ENCODE measurements at regions not wholly inside any gene's neighbourhood (a gene's known extent, or its start where the extent isn't known, plus 50 kb on each side); places are given as distances from the start of the nearest gene placed in this dataset.

DNA sequence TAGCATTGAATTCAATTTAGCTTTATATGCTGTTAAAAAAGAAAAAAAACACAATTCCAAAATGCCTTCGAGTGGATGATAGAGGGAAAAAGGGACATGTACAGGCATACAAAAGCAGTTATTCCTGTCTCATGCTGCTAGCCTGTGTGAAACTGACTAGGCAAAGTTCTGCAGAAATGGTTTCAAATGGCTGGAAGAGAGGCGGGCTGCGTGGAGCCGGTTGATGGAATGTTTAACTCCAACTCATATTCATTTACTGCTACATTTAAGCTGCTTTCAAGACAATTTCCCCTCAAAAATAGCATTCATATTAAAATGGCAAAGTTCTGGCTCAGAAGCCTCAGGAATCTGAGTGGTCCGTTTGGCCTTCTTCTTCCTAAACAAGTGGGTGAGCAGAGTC is 143.8 kb upstream of the PPARGC1A start:
- DNase-seq: no peak

DNA sequence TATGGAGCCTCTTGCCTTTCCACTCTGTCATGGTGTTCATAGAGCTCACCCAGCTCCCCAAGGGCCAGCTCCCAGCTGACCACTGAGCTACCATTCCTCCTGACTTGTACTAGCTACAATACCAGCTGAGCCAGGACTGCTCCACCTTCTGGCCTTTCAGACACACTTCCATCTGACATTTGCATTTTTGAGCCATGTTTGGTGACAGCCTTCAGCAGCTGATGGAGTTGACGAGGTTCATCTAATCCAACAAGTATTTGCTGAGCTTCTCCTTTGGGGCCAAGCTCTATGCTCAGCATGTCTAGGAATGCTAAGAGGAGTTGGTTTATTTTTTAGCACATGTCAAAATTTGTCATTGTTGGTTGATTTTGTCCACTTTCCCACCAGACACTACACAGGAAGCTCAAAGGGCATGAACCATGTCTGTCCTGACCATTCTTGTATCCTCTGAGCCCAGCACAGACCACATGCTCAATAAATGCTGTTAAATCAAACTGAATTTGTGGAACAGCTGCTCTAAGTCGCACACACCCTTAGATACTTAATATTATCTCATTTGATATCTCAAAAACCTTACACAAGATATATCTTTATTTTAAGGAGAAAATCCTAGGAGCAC is 142.6 kb upstream of the PPARGC1A start:
- no peak for DNase-seq

DNA sequence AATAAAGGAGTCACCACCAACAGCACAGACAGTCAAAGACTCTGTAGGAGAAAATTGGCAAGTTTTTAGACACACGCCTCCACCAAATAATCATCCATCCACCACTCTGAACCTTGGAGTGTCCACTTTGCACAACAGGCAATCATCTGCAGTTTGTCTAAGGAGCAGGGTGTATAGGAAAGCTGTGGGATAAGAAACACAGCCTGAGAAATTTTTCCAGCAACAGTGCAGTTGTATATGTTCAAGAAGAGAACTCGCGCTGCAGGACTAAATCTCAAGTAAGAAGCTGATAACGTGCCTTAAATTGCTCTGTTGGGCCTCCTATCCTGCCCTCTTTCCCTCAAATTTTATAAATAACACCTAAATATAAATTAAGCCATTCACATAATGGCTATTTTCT is 136.7 kb upstream of the PPARGC1A start:
- DNase-seq: no peak

DNA sequence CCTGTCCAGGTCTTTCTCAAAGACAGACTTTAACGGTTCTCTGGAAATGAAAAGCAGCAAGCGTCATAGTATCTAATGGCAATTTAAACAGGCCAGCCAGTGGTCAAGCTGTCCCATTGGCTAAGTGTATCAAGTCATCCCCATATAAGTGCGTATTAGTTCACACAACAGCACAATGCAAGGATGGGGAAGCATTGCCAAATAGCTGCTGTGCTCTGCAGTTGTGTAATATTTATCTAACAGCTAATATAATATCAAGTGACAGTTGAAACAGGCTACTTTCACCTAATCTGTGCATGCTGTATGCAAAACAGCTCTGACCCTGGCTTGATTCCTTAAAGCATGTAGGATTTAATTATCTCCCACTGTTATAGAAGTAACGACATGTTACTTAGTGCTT is 134.8 kb upstream of the PPARGC1A start:
- no peak for DNase-seq

DNA sequence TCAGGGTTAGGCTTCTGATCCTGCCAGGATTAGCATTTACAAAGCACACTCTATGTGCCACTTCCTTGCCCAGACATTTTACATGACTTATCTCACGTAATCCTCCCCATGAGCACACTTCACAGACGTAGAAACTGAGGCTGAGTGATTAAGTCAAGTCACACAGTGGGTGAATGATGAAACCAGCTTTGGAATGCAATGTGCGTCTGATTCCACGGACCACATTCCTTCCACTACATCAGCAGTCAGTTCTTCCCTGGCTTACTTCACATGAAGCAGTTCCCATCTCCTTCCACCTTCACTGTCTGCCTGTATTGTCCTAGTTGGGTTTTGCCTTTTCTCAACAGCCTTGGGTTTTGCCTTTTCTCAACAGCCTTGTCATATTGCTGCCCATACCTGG is 134.3 kb upstream of the PPARGC1A start:
- no peak for DNase-seq

DNA sequence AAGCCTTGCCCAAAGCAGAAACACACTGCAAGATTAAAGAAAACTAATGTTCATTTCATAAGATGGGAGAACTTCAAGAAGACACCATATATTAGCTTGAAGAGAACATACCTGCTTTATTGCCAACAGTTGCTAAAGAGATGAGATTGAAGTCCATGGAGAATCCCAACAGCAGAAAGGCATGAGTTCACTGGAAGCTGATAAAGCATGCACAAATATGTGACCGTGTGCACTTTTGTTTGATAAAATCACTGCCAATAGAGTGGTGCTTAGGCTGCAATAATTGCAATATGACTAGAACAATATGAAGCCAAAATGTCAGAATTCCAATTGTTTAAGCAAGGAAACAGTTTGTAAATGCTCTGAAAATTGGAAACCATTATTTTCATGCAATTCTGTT is 125.9 kb upstream of the PPARGC1A start:
- DNase-seq: no peak

DNA sequence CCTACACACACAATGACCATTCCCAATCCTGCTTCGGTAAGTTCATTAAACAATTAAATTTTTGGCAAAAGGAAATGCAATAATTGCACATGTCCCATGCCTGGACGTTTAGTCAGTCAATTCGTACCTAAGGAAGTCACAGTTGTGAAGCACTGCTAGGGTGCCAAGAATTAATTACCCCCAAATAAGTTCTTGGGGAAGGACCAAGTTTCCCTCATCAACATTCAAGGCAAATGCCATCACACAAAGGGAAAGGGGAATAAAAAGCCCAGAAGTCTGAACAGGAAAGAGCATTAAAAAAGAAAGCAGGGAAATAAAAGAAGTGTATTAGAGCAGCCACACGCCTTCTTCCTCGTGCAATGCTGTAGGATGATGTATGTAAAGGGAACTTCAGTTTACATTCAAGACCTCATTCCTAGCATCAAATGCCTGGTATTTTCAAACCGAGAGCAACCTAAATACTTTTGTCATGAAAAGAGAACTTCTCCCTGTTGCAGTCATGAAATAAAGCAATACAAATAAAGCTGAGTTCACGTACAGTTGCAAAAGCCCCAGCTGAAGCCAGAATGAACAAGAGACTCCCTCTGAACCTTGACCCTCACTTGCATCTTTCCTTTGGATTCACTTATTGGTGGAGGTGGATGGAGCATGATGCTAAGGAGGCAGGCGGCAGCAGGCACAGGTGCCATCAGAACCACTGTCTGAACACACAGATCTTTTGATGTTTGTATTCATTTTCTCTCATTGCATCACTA is 124.0 kb upstream of the PPARGC1A start:
- DNase-seq: no peak

DNA sequence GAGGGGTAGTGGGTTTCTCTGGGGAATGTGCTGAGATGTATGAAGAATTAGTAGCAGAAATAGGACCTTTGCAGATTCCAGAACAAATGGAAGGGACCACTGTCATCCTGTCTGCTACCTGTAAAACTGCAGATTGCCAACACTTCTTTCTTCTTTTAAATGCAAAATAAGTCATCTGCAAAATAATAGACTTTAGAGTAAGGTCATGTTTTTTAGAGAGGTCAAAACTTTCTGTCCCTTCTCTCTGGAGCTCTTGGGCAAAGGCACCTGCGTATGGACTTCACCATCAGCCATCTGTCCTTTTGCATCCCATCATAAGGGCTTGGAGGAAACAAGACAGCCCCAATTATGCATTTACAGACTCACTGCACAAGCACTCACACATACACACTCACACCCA is 121.1 kb upstream of the PPARGC1A start:
- DNase-seq: no peak

DNA sequence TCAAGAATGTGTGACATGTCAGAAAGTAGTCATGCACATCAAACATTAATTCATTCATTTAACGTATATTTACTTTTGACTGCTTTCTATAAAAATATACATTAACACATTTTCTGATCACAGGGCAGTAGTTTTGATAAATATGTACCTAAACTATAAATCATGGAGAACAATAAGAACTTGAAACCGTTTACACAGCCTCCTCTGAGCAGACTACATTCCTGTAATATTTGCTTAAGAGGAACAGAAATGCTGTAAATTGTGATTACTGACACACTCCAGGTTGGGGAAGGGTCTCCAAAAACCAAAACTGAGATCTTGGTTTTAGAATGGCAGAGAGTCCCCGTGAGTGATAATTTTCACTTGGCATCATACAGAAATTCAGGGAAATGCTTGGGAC is 120.7 kb upstream of the PPARGC1A start:
- DNase-seq: no peak

DNA sequence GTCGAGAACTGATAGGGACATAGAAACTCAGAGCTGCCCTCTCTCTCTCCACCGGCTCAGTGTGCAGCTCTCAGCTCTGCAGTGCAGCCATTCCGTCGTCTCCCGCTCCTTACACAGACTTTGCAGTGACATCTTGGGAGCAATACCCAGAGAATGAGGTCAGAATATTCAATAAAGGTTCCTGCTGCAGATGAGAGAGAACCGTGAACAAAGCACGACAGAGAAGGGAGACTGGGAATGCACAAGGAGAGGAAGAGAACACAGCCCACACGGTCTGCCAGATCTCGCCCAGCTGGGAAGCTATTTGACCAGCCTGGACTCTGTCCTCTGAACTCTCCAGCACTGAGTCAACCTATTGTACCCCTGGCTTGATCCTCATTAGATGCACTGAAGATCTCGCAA is 118.0 kb upstream of the PPARGC1A start:
- no peak for DNase-seq

DNA sequence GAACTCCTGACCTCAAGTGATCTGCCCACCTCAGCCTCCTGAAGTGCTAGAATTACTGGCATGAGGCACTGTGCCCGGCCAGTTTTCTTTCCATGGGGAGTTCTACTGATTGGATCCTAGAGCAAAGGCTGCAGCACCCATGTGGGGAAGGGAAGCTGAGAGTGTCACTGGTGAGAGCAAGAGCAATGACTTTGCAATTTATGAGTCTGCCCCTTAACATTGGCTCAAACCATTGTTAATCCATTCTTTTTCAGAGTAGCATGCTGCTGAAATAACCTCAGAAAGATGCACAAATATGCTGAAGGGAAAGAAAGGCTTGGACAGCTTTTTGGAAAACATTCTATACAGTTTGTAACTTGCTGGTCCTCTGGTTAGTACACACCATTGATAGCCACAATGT is 116.4 kb upstream of the PPARGC1A start:
- DNase-seq: no peak

DNA sequence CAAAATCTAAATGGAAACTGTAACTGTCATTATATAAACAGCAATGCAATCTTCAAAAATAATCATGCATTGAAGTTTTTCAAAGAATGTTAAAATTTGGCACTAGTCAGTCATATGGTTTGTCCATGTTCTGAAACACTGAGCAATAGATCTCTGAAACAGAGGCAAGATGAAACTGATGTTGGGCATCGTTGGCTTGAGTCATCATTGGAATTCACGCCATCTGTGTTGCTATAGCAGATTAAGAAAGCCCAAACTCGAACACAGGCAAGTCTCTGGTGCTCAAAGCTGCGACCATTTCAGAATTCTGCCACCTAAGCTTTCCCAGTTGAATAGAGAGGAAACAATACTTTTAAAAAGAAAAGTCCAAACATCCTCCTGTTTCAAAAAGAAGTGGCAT is 114.1 kb upstream of the PPARGC1A start:
- no peak for DNase-seq

DNA sequence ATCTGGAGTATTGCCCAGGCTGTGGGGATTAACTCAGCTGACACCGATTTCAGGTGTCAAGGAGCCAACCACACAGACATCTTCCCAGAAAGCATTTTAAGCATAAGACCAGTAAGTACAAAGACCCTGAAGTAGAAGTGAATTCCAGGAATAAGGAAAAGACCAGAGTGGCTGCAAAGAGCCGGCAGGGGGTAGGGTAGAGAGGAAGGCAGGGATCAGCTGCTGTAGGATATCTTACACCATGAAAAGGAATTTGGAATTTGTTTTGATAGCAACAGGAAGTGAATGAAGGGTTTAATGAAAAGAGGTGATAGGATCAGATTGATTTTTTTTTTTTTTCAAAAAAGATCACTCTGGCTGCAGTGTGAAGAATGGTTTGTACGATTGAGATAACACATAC is 113.6 kb upstream of the PPARGC1A start:
- no peak for DNase-seq

DNA sequence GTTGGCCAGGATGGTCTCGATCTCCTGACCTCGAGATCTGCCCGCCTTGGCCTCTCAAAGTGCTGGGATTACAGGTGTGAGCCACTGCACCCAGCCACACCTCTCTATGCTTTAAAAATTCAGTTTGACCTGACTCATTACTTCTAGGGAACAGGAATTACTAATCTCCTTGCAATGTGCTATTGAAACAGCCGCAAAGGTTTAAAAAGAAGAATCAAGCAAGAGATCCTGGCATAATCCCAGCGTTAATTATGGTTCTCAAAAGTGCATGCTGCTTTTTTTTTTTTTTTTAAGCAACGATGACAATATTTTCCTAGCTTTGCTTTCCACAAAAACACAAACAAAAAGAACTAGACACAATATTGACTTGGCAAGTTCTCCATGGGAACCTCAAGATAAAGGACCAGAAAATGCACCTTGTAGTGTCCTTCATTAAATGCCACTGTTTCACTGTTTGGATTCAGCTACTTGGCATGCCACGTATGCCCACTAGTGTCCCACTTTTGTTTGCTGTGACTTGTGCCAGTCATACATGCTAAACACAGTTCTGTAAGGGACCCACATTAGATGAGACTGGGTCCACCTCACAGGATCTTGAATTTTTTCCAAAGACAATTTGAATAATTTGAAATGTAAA is 112.6 kb upstream of the PPARGC1A start:
- no peak for DNase-seq

DNA sequence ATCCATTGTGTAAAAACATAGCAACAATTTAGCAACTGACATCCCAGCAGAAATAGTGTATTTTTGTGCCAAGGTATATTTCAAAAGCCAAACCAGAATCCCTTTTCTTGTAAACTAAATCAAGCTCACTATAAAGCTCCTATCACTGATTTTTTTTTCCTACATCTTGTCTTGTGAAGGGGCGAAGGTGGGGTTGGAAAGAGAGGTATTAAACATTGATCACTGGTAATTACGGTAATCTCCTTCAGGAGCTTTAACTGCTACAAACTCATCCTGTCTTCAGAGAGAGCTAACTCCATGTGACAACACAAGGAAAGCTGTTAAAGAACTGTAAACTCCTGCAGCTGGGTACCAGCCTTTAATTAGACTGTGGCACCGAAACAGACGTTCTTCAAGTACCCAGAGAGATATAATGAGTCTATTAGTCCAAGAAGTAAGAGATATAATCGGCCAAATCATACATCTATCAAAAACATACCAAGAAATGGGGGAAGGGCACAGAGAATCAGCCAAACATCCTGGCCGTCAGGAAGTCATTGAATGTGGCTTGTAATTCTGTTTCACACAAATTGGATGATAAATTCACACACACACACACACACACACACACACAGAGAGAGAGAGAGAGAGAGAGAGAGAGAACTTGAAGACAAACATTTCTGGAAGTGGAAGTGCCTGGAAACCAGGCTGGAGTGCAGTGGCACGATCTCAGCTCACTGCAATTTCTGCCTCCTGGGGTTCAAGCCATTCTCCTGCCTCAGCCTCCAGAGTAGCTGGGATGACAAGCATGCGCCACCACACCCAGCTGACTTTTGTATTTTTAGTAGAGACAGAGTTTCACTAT is 111.9 kb upstream of the PPARGC1A start:
- DNase-seq: no peak

DNA sequence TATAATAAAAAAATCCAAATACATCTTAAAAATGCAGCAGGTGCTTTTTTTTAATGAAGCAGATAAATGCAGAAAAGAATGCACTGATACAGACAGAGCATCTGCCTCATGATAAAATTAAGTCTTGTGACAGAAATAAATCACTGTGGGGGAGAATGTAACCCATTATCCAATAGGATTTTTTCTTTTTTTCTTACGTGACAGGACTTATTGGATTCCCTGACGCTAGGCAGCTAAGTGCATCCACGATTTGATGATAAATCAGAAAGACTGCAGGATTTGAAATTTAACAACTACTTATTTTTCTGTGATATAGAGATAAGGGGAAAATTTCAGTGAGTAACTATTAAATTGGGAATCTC is 110.6 kb upstream of the PPARGC1A start:
- DNase-seq: no peak

DNA sequence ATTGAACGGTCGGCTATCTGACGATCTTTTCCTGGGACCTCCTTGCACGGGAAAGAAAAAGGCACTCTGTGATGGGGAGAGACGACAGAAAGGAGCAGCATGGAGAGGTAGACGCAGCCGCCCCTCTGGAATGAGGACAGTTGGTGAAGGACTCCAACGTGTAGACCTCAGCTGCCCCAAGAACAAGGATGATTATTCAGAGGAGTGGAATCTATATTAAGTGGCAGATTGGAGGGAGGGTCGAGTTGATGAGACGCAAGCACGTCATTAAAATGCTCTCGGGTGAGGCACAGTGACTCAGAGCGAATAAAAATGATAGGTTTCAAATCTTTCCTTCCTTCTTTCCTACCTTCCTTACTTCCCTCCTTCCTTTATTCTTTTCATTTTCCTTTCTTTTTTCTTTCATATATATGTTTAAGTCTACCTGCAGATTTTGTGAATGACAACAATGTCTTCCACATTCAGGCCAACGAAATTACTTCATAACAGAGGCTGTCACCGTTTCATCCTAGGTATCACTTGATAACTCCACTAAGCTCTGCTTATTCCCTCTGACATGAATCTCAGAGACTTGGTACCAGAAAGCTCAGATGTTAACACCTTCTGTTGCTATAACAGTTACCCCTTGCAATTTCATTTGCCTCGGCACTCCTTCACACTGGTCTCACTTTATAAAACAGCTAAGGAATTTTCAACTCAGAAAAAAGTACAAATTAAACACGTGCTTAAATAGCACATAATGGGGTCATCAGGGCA is 110.0 kb upstream of the PPARGC1A start:
- DNase-seq: no peak

DNA sequence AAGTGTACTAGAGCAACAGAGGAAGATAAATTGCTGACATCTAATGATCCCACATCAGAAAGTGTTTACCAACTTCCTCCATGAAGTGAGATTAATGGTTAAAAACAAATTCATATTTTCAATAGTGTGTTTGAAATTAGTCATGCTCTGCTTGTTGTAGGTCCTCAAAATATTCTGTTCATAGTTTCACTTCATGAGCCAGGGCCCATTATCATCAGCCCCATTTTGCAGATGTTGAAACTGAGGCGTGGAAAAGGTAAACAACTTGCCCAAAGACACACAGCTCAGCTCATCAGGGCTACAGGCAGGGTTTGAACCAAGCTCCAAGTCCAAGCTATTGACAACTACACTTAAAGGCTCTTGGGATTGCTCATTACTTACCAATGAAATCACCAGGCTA is 103.5 kb upstream of the PPARGC1A start:
- DNase-seq: no peak

DNA sequence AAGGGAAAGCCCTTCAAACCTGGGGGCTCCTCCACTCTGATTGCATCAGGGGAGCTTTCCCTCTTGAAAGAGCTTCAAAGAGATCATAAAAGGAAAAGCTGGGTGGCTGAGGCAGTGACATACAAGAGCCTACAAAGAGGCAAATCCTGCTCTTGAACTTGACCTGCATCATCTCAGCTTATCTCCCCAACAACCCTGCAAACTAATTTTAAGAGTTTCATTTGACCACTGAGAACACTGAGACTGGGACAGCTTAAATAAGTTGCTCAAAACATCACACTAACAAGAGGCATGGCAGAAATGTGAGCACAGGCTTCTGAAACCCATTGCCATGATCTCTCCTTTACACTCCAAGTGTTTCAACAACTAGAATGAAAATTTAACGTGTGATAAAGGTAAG is 101.6 kb upstream of the PPARGC1A start:
- DNase-seq: no peak

DNA sequence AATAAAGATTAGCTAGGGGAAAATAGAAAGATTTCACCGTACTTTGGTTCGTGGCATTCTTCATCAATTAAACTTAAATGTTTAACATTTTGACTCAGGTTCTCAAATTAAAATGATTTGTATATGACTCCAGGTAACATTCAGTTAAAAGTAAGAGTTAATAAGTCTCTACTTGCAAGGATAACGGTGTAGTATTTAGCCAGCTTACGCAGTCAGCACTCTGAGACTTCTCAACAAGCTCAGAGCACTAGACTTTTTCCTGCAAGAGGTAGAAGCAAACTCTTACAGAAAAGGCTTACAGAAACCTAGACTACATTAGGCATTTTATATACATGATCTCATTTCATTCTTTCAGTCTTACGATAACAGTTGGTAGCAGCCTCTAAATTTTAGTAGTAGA is 96.4 kb upstream of the PPARGC1A start:
- no peak for DNase-seq

DNA sequence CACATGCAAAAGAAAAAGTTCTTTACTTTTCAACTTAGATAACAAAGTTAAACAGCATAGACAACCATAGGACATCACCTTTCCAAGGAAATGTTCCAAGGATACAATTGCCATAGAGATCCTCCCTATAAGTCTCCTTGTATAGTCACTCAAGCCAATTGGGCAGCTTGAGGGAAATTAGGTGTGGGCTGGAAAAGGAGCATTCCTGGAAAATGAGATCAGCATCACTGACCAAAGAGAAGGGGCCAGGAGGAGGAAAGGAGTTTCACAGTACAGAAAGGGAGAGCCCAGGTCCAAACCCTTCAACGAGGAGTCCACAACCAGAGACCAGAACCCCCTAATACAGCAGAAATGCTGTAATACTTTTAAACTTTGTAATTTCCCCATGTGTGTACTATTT is 91.5 kb upstream of the PPARGC1A start:
- DNase-seq: no peak

DNA sequence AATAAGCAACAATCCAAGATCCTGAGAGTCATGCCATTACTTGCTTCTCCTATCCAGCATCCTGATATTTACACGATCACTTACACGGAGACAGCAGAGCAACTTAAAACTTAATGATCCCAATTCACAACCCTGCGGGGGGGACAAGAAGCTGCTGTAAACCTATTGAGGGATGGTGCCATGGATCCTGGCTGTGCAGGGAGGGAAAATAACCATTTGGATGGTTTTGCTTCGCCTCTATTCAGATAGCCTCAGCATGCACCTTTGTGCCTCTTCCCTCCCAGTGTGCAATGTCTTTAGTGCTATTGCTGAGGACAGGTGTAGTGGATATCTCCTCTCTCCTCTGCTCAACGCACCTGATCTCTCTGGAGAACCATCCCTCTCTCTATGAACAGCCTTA is 89.7 kb upstream of the PPARGC1A start:
- DNase-seq: no peak

DNA sequence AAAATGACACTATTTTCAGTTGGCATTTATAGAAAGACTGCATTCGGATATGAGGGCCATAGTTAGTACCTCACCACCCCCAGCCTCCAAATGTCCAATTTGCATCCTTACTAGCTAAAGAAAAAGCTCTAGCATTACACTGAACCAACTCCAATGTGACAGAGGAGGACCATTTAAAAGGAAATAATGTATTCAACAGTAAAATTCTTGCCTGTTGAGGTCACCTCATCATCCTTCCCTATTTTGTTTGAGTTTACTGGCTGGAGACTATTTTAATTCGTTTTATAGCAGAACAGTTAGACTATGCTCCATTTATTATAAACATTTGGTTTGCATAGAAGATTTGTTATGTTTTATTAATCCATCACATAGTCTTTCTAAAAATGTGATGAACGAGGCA is 88.2 kb upstream of the PPARGC1A start:
- DNase-seq: no peak
